ENCODE measurements at regions not wholly inside any gene's neighbourhood (a gene's known extent, or its start where the extent isn't known, plus 50 kb on each side); places are given as distances from the start of the nearest gene placed in this dataset.
"Not testable (repeated sequence)": the region's sequence is repeated elsewhere in the genome, so short reads cannot be mapped to it uniquely, and the experiment has no call there.

DNA sequence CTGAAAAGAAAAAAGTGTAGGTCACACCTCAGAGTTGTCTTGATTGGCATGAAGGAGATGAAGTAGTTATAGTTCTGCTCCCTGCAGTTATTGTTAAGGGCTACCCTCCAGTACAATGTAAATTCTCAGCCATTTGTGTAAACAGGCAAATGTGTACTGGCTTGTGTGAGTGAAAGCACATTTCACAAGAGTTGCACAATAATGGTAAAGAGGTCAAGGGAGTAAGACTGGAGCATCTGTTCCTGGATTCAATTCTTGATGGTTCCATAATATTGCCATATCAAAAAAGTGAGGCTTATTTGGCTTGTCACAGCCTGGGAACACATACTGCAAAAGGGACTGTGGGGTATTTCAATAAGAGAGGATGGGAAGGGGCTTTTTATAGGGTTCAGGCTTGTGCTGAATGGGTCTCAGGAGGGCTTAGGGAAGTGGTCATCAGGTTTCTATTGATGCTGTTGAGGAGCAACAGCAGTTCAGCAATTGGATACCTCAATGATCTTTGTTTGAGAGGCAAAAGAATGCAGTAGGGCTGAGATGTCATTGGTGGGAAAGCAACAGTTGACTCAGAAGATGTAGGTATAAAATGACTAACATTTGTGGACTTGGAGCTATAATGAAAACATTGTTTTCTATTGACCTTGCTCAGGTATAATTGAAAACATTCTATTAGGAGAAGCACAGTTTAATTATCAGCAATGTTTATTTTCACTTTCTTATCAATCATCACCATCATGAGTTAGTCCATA, 402.6 kb downstream of the BCKDHB start:
- no peak overlapping the region for H3K27ac ChIP-seq
- no peak for TF ChIP-seq ZFX (IDR thresholded peaks at IDR 0.05; ENCODE audit: borderline replicate concordance)
- TF ChIP-seq, protein P1, sequence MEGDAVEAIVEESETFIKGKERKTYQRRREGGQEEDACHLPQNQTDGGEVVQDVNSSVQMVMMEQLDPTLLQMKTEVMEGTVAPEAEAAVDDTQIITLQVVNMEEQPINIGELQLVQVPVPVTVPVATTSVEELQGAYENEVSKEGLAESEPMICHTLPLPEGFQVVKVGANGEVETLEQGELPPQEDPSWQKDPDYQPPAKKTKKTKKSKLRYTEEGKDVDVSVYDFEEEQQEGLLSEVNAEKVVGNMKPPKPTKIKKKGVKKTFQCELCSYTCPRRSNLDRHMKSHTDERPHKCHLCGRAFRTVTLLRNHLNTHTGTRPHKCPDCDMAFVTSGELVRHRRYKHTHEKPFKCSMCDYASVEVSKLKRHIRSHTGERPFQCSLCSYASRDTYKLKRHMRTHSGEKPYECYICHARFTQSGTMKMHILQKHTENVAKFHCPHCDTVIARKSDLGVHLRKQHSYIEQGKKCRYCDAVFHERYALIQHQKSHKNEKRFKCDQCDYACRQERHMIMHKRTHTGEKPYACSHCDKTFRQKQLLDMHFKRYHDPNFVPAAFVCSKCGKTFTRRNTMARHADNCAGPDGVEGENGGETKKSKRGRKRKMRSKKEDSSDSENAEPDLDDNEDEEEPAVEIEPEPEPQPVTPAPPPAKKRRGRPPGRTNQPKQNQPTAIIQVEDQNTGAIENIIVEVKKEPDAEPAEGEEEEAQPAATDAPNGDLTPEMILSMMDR (IDR thresholded peaks at IDR 0.05): no peak

DNA sequence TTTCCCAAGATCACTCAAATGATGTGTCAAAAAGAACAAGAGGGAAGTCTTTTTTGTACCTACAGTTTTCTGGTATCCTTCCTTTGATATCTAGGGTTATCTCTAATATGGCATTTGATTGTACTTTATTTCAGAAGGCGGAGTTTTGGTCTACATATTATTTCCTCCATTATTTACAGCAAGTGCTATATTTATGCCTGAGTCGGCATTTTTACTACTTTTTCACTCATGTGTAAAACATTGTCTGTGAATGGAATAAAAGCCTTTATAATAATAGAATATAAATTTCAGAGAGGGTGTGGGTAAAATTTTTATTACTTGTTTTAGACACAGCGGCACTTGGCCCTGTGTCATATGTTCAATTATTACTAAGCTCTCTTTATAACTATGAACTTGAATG, 398.4 kb downstream of the BCKDHB start:
- TF ChIP-seq, protein P1 (IDR thresholded peaks at IDR 0.05): no peak
- TF ChIP-seq ZFX (IDR thresholded peaks at IDR 0.05; ENCODE audit: borderline replicate concordance): no peak
- H3K27ac ChIP-seq: no peak overlapping the region

DNA sequence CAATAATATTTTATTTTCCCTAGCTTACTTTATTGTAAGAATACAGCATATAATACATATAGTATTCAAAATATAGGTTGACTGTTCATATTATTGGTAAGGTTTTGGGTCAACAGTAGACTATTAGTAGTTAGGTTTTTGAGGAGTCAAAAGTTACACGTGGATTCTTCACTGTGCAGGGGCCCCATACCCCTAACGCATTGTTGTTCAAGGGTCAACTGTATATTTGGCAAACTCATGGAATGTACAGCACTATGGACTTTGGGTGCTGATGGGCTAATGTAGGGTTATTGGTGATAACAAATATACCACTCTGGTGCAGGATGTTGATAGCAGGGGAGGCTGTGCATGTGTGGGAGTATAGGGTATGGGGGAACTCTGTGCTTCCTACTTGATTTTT, 397.2 kb downstream of the BCKDHB start:
- H3K27ac ChIP-seq: no peak overlapping the region
- TF ChIP-seq ZFX (IDR thresholded peaks at IDR 0.05; ENCODE audit: borderline replicate concordance): no peak
- TF ChIP-seq, protein P1 (IDR thresholded peaks at IDR 0.05): no peak

DNA sequence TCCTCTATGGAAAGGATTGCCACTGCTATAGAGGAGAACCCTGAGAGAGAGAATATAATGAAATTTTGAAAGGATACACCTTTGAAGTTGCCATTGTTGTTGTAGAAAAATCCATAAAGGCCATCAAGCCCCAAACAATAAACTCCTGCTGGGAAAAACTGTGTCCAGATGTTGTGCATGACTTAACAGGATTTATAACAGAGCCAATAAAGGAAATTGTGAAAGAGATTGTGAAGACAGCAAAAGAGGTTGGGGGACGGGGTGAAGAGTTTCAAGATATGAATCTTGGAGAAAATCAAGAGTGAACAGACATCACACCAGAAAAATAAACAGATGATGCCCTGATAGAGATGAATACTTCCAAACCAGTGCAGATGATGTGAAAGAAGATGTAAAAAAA, 396.4 kb downstream of the BCKDHB start:
- no peak overlapping the region for H3K27ac ChIP-seq

DNA sequence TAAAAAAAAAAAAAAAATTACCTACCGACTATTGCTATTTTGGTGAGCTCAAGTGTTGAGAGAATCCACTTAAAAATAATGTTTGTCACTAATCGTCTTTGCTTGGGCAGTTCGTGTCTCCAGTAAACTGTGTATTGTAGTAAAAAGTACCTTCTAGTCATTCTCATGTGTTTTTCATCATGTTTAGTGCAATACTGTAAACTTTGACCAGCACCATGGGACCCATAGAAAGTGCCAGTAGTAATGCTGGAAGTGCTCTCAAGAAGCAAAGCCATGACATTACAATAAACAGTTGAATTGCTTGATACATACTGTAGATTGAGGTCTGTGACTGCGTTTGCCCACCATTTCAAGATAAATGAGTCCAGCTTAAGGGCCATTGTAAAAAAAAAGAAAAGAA, 395.2 kb downstream of the BCKDHB start:
- TF ChIP-seq, protein P1 (IDR thresholded peaks at IDR 0.05): no peak
- TF ChIP-seq ZFX (IDR thresholded peaks at IDR 0.05; ENCODE audit: borderline replicate concordance): no peak
- no peak overlapping the region for H3K27ac ChIP-seq

More for the DNA sequence above, 396.4 kb downstream of the BCKDHB start:
- no peak for TF ChIP-seq ZFX (IDR thresholded peaks at IDR 0.05; ENCODE audit: borderline replicate concordance)
- TF ChIP-seq, protein P1 (IDR thresholded peaks at IDR 0.05): no peak

DNA sequence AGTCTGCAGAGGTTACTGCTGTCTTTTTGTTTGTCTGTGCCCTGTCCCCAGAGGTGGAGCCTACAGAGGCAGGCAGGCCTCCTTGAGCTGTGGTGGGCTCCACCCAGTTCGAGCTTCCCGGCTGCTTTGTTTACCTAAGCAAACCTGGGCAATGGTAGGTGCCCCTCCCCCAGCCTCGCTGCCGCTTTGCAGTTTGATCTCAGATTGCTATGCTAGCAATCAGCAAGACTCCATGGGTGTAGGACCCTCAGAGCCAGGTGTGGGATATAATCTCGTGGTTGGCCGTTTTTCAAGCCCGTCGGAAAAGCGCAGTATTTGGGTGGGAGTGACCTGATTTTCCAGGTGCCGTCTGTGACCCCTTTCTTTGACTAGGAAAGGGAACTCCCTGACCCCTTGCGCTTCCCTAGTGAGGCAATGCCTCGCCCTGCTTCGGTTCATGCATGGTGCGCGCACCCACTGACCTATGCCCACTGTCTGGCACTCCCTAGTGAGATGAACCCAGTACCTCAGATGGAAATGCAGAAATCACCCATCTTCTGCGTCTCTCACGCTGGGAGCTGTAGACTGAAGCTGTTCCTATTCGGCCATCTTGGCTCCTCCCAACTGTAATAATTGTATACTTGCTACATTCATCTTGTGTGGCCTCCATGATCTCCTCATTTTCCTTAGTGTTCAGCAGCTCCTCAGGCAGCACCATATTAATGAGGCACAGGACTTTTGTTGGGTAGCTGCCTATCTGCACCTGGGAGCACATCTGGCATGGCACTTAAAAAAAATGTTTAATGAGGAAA, 391.4 kb downstream of the BCKDHB start:
- H3K27ac ChIP-seq: not testable (repeated sequence)

DNA sequence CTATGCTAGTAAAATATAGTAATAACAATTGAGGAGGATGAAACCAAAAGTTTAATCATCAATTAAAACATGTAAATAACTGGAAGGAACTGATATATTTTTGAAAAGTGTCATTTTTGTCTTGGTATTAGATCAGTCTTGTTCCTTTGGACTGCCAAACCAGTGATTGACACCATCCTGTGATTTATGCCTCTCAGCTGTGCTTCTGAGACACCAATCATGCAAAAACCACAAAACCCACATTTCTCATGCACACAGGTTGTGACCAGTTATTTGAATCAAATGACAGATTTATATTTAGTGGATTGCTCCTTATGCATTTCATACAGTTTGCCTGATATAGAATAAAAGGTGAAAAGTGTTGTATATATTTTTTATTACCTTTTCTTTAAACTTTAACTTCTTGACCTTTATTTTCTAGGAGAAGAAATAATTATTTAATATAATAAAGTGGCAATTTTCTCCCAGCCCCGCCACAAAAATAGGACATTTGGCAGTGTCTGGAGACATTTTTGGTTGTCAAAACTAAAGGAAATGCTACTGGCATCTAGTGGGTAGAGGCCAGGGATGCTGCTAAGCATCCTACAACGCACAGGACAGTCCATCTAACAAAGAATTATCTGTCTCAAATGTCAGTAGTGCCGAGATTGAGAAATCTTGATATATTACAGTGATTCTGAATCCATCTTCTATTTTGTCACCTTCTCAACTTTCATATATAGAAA, 383.6 kb downstream of the BCKDHB start:
- no peak overlapping the region for H3K27ac ChIP-seq
- no peak for TF ChIP-seq ZFX (IDR thresholded peaks at IDR 0.05; ENCODE audit: borderline replicate concordance)
- TF ChIP-seq, protein P1 (IDR thresholded peaks at IDR 0.05): no peak

Measured in 22Rv1 (cell line).